Activated CD4-positive, alpha-beta T cell treated with anti-CD3 and anti-CD28 coated beads for 24 hours (primary cell): ENCODE measurements at regions not wholly inside any gene's neighbourhood (a gene's known extent, or its start where the extent isn't known, plus 50 kb on each side); places are given as distances from the start of the nearest gene placed in this dataset.
A peak's percentile ranks its signal among the peaks of the same experiment; 100 is the strongest.
"Not testable (repeated sequence)": the region's sequence is repeated elsewhere in the genome, so short reads cannot be mapped to it uniquely, and the experiment has no call there.

Experiments
- DNase-seq, 2 donors: peaks; one replicate each; pipeline ENCODE4 v3.0.0-alpha.2; 2020; ENCODE audit warnings: low read depth in 2 of 2

DNA sequence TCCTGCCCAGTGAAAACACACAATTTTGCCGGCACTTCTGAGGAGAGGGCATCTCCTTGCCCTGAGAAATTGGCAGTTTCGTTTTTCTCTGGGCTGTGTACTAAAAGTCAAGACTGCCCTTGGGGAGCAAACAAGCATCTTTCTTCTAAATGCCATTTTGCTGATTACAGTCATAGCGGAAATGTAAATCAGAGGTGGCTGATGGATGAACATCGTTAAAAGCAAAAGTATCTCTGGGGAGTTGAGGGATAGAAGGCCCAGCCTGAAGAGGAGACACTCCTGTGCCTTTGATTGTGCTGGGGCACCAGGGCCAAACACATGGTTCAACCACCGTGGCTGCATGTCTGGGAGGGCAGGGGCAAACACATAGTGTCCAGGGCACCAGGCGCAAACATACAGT lies 49.8 kb downstream of the ABCC12 start:
- no peak for DNase-seq

DNA sequence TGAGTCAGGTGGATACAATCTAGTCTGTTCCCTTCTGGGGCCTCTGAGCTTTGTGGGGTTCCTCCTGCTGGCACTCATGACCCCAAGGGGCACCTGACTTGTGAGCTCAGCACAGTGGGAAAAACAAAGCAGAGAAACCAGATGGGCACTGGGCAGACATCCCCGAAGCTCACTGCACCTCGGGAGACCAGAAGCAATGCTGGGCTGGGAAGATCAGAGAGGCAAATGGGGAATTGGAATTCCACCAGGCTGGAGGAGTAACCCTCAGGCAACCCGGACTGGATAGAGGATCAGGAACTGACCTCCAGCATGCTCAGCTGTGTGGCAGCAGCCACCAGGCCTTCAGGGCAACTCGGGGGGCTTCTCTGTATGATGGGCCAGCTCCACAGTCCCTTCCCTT lies 50.3 kb downstream of the ABCC12 start:
- DNase-seq = no peak

GRCh38 chr16:48103591-48103990 lies 52.2 kb downstream of the ABCC12 start:
- DNase-seq = no peak

GRCh38 chr16:48102083-48103008 lies 53.4 kb downstream of the ABCC12 start:
- DNase-seq = no peak

DNA sequence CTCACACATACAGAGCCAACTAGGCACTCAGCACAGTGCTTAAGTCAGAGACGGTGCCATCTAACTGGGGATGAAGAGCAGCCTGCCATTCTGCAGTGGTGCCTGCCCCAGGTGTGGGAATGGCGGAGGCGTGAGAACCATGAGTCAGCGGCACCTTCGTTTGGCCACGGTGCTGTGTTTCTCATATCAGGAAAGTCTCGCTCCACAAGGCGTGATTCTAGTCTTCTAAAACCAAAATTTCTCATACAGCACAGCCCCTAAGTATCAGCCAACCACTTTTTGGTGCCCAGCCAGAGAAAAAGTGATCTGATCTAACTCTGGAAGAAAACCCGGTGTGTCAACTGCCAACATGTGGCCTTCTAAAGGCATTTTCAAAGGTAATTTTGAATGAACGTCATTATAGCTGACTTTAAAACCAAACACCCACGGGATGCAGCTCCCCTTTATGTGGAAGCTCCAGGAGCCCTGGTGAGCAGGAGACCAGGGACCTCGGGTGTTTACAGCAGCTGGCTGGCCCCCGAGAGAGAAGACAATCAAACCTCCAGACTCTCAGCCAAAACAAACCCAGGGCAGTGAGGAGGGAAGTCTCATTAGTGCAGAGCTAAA lies 54.6 kb downstream of the ABCC12 start:
- peak in 1 of 2 donors; percentile 43 for DNase-seq

DNA sequence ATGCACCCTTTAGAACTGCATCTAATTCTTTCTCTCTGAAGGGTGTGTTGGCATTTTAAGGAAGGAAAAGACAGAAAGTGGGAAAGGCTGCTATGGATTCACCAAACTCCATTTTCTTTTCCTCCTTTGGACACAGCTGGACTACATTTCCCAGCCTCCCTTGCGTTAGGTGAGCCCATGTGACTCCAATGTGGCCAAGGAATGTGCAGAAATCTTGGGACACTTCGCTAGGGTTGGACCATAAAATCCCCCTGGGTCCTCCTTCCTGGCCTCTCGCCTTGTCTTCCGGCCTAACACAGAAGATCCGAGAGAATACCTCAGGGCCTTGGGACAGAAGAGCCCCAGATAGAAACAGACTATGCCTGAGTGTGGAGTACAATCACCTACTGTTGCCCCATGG lies 56.3 kb downstream of the ABCC12 start:
- DNase-seq = no peak

GRCh38 chr16:48098472-48098871 lies 57.3 kb downstream of the ABCC12 start:
- no peak for DNase-seq

- no peak for DNase-seq
These were observed 64.7 kb downstream of the ABCC12 start for GRCh38 chr16:48091117-48091516.

DNA sequence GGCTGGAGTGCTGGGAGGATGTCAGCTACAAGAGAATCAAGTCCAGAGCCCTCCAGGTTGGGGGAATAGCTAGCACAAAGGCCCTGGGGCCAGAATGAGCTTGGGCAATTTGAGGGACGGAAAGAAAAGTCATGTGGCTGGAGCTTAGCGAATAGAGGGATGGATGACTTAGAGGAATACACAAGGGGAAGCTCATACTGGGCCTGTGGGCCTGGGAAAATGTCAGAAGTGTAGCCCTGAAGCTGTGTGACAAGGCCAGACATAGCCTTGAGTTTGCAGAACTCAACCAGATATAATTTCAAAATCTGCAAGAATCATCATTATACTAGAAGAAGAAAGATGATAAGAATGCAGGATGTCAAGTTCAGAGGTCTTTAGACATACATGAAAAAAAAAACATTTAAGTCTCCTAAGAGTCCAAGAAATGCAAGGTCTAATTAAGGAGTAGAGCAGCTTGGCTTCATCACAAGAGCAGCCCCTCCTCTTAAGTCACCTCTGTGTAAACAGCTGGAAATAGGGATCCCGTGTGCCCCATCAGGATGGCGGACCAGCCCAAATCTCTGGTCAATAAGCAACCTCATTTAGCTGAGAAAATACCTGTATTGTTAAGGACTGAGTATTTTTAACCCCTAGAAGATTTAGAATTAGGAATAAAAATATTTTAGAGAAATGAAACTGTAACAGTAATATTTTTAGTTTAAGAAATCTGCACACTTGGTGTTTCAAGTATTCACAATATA lies 66.6 kb downstream of the ABCC12 start:
- no peak for DNase-seq

DNA sequence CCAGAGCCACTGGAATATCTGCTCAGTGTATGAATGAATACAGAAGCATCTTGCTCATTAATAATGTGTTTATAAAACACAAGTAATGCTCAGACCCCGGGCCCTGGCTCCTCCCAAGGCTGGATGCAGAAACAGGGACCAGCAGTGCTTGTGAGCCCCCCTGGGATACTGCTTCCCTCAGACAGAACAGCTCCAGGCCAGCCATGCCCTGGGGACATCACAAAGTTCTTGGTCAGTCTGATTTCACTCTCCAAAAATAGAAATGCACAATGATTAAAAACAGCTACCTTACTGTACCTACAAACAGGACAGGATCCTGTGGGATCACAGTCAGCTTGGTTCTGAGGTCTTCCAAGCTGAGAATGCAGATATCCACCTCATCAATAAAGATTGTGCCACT lies 68.2 kb downstream of the ABCC12 start:
- DNase-seq = no peak

- DNase-seq = no peak
These were observed 69.4 kb downstream of the ABCC12 start for GRCh38 chr16:48086422-48086821.

DNA sequence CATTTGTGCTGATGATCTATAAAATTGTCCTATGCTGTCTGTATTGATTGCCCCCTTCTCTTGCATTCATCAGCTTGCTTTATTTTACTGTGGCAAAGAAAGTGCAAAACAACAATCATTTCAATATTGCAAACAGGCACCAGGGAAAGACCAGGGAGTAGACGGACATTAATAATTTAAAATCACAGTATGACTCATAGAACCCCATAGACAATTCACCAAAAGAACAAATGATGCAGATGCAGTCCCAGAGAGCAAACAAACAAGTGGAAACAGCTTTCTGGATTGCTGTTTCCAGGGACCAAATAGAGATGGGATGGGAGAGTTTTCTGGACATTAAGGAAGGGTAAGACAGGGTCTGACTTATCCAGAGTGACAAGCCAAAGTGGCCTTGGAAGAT lies 70.1 kb downstream of the ABCC12 start:
- no peak for DNase-seq

- no peak for DNase-seq
These were observed 71.0 kb downstream of the ABCC12 start for GRCh38 chr16:48084826-48085225.

DNA sequence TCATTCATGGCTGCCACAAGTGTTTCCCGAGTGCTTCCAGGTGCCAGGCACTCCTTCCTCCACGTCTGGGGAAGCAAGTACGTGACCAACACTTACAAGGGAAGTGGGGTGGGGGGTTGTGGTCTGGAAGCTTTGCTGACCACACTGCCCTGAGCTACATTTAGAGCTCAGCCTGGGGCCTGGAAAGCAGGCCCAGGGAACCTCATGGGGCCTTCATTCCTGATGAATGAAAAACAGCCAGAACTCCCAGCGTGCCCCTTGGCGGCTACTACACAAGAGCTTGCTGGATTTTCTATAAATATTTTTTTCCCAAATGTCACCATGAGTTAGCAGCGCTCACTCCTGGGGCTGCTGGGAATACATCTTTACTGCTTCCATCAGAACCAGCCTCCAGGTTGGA lies 73.3 kb downstream of the ABCC12 start:
- DNase-seq = no peak

DNA sequence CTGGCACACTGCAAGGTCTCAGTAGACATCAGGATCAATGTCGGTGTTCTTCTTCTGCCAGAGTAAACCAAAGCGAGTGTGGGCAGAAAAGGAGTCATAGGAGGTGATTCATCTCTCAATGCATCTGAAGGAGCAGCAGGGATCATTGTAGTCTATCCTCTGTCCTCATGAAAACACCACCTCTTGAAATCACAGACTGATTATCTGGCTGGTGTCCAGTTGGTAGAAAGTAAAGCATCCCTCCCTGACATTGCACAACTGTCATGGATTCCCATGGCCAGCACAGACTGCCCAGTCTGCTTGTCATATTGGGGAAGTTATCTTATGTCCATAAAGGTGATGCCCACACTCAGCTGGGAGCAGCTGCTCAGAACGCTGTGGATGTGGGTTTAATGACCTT lies 74.1 kb downstream of the ABCC12 start:
- DNase-seq = no peak

GRCh38 chr16:48076455-48077012 lies 79.3 kb downstream of the ABCC12 start:
- DNase-seq = no peak

DNA sequence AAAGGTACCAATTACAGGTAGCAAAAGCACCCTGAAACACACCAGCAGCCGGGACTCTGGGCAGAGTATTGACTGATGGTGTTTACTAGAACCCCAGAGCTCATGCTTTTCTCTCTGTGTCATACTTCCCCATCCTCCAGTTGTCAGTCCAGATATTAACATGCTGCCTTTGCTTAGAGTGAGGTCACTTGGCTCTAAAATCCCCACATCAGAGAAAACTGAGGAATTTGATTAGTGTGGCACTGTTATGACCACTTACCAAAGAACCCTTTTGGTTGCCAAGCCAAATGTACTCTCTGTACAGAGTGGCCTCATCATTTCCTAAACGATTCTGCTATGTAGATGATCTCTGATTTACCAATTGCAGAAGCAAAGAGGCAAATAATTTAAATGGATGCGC lies 80.4 kb downstream of the ABCC12 start:
- DNase-seq = no peak

GRCh38 chr16:48067388-48067787 lies 88.4 kb downstream of the ABCC12 start:
- no peak for DNase-seq

- no peak for DNase-seq
These were observed 90.8 kb downstream of the ABCC12 start for GRCh38 chr16:48064971-48065370.

GRCh38 chr16:48062681-48063080 lies 93.1 kb downstream of the ABCC12 start:
- no peak for DNase-seq

DNA sequence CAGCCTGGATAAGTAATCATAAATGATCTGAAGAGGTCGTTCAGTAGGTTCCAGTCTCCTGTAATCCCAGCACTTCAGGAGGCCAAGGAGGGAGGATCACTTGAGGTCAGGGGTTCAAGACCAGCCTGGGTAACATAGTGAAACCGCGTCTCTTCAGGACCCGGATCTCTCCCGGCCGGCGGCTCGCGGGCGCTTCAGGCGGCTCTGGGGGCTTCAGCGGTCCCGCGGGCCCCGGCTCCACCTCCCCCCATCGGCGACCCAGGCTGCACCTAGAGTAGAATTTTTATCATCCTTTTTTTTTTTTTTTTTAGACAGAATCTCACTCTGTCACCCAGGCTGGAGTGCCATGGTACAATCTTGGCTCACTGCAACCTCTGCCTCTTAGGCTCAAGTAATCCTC lies 95.9 kb downstream of the ABCC12 start:
- no peak for DNase-seq

DNA sequence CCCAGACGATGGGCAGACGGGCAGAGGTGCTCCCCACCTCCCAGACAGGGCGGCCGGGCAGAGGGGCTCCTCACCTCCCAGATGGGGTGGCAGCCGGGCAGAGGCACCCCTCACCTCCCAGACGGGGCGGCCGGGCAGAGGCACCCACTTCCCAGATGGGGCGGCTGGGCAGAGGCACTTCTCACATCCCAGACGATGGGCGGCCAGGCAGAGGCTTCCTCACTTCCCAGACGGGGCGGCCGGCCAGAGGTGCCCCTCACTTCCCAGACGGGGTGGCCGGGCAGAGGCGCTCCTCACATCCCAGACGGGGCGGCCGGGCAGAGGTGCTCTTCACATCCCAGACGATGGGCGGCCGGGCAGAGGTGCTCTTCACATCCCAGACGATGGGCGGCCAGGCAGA lies 96.6 kb downstream of the ABCC12 start:
- DNase-seq = not testable (repeated sequence)
